Left forelimb (tissue), 1 donor: ENCODE measurements at regions not wholly inside any gene's neighbourhood (a gene's known extent, or its start where the extent isn't known, plus 50 kb on each side); places are given as distances from the start of the nearest gene placed in this dataset.

Experiments used
- DNase-seq: peaks from one replicate; pipeline ENCODE4 v3.0.0-alpha.2; 2018; ENCODE audit warnings: low spot score

DNA sequence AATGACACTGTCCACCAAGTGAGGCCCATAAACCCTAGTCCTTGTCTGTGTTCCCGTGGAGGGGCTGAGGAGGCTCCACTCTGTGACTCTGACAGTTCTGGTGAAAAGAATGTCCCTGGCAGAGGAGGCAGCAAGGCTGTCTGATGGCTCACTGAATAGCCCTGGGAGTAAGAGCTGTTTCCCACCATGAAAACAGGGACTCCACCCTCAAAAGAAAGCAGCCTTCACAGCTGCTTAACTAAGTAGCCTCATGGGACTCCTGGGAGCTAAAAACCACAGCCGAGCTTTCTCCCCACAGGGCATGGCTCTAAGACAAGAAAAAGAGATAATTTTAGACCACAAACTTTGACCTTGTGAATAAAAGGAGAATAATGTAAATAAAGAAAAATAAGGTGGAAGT is 135.1 kb upstream of the FRY start:
- DNase-seq = no peak

DNA sequence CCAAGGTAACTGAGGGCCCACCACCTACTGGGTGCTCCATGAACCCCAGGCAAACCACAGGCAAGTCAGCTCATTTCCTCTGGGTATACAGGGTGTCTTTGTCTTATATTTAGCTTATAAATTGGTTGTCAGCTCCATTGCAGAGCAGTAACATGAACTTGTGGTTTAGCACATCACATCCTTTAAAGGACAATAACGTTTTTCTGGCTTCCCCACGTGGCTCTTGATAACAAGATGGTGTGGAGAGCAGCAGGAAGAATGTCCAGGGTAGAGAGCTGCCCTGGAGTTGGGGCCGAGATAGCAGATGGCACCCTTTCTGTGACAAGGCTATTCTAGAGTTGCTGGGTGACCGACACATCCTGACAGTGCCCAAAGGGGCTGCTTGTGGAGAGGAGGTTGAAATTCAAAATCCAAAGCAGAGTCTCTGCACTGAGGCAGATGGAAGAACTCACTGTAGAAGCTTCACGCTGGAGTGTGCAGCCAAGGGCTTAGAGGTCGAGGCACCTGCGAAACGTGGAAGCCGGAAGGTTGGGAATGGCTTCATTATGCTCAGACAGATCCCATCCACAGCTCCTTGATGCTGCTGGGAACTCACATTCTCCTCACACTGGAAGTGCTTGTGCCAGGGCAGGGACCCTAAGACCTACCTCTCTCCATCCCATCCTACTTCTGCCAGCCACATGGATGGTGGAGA is 133.0 kb upstream of the FRY start:
- DNase-seq = no peak

DNA sequence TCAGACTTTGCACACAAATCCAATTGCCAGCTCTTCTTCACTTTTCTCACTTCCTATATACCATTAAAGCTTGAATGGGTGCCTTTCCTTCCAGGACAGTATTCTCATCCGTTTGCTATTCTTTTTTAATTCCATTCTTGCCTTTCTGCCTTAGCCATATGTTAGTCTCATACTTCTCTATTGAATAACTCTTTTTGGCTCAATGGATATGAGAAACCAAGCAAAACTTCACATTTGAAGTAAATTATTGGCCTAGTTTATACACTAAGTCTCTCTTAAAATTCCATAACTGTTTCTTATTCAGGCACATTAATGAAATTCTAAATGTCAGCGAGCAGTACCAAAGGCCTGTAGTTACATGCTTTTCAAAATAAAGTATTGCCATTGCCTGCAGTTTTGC is 129.6 kb upstream of the FRY start:
- DNase-seq = no peak

DNA sequence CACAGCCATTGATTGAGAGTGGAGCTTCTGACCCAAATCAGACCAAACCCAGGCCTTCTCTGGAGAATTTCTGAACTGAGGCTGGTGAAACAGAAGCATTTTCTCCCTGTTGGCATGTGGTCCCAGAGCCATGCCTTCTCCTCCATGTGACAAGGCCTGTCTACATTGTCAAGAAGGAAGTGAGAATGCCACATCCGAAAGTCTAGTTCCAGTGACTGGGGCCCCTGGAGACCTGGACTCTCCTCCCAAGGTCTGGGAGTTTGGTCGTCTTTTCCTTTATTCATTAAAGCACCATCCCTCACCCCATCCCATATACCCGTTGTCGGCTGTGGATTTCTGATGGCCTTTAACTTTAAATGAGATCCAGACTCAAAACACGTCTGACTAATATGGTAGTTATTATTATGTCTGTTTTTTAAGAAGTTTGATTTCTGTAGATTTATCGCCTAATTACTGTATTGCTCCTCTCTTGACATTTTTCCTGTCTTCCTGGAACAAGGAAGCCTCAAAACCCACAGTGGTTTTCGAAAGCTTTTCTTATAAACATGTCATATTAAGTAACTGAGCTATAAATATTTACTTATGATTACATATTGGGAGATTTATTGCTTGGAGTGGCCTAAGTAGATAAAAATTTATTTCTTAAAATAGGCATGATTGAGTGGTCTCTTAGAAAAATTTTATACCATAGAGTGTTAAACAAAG is 128.3 kb upstream of the FRY start:
- no peak for DNase-seq

DNA sequence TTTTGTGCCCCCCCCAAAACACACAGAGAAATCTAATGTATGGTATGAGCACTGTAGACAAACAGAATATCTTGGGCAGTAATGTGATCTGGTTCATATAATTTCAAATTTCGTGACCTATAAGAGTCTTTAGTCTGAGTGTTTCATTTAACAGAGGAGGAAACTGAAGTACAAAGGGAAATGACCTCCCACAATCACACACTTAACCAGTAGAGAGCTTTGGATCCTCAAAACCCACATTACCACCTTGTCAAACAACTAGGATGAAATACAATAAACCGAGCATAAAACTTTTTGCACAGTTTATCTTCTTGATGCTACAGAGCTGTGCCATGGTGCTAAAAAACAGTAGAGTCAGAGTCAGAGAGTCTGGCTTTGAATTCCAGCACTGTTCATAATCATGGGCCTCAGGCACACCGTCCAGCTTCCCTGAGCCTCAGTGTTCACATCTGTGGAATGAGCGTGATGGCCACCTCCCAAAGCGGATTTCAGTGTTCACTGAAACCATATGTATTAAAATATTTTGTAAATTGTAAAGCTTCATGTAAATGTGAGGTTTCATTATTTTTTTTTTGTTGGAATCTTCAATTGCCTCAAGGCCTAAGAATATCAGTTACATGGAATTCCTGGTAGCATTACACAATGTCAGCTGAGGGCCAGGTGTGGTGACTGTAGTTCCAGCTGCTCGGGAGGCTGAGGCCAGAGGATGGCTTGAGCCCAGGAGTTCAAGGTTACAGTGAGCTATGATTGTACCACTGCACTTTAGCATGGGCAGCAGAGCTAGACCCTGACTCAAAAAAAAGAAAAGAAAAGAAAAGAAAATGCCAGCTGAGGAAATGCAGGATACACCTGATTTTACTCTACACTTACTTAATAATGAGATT is 126.4 kb upstream of the FRY start:
- DNase-seq = no peak

DNA sequence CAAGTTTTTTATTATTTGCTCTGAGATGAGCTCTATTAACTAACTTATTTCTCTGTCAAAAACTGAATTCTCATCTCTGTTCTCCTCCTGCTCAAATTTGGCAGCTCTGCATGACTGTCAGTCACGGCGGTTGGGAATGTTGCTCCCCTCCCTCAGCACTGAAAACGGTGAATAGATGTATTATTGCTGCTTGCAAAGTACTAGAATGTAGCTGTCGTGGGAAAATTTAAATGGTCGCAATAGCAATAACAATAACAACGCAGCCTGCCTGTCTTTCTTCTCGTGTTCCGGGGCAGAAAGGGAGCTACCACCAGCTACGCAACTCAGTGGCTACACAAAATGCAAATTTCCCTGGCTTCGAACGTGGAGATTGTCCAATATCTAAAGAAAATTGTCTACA is 125.6 kb upstream of the FRY start:
- DNase-seq = no peak

DNA sequence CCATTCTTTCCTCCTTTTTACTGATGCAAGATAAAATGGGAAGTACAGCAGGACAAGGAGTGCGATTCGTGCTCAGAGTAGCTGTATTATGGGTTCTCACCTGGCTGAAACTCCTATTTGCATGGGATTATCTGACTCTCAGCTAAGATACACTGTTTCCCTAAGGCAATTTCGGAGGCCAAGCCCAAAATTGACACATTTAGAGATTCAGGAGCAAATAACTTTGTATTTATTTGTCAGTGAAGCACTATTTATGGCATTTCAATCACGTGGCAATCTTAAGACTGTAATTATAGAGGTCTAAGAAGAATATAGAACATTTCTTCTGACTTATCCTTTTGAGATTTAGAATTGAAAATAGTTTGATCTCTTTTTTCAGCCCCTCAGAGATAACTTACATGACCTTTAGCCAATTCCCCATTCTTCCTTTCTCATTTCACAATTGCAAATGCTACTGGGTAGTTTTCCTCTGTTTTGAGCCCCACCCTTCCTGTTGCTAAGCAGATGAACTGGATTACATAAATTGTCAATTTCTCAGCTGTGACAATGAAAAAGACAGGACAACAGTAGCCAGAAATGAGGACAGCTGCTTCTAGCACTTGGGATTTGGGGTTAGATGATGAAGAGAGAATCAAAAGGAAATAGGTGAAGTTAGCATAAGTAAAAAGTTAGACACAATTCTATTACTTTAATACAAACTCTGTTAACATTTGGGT is 122.7 kb upstream of the FRY start:
- no peak for DNase-seq

DNA sequence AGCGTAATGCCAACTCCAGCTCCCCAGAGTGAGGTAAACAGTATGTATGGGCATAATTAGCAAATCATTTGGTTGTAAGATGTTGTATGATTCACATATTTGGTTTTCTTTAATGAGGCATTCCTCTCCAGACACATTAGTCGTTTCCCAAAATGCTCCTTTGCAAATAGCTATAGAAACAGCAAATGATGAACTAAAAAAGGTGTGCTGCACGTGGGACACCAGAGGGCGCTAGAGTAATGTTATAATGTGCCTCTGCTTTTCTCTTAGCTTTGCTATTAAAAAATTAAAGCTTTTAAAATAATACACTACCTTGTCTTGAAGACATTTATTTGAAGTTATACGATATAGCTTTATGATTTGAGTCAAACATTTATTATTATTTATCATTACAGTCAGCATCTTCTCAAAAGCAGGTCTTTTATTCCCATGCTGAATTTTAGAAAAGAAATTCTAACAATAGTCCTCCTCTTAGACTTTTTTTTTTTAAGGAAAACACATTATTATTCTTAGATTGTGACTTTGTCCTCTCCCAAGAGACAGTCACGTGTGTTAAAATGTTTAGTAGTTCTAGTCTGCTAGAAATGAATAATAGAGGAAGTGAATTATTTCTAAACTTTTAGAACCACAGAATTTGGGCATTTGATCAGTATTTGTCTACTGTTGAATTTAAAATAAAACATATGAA is 121.6 kb upstream of the FRY start:
- no peak for DNase-seq

DNA sequence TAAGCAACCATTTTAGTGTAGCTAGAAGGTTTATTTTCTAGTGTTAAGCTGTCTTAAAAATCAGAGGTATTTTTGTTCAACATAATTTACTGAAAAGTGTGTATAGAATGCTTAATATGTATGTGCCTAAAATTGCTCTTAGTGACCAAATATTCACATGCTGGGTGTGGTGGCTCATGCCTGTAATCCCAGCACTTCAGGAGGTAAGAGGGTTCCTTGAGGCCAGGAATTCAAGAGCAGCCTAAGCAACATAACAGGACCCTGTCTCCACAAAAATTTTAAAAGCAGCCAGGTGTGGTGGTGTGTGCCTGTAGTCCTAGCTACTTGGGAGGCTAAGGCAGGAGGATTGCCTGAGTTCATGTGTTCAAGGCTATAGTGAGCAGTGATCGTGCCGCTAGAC is 120.9 kb upstream of the FRY start:
- DNase-seq = no peak

DNA sequence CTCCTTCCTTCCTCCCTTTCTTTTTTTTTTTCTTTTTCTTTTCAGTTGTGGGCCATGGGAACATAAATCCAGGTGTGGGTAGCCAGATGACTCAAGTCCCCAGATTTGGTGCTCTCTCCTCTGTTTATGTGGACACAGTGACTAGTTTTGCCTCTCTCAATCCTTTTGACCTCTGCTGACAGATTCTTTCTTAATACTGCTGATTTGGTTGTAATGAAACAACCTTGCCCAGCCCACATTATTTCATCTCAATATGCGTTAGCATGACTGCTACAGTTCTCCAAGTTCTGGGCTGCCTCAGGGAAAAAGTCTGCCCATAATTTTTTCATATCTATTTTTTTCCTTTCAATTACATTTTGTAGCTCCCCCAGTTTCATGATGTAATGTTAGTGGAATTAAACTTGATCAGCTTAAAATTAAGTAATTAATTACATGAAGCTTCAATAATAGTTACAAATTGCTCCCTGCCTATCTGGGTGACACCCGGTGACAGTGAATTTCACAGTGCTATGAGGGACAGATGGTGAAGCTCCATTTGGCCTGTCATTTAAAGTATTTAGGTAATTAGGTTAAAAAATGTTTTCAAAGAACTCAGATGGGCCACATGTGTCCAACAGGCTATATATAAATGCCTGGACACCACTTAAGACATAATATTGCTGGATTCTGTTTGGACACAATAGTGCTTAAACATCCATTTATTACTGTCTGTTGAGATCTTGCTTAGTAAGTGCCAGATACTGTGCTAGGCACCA is 118.8 kb upstream of the FRY start:
- no peak for DNase-seq

DNA sequence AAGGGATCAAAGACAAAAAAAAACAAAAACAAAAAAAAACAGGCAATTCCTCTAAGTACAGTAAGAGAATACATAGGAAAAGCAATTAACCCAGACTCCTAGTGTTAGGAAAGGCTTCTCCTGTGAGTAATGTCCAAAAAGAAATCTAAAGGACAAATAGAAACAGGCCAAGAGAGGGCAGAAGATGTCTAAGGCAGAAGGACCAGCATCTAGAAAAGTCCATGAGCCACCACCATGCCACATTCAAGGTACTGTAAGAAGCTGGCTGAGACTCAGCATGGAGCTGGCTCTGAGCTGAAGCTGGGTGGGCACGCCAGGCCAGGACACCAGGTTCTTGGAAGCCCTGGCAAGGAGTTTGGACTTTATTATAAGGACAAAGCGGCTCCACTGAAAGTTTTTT is 118.1 kb upstream of the FRY start:
- DNase-seq = no peak

DNA sequence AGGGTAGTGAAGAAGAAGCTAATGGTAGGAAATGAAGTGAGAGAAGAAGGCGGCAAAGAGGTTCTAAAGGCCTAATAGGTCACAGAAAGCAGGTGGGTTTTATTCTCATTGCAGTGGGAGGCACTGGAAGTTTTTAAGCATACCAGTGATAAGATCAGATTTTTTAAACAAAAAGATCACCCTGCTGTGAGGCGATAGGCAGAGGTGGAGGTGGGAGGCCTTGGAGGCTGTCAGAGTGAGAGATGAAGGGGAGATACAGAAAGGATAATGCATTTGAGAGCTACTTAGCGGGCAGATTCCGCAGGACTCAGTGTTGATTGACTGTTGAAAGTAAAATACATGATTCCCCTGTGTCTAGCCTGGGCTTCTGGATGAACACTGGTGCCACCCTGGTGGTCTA is 116.7 kb upstream of the FRY start:
- DNase-seq = no peak

DNA sequence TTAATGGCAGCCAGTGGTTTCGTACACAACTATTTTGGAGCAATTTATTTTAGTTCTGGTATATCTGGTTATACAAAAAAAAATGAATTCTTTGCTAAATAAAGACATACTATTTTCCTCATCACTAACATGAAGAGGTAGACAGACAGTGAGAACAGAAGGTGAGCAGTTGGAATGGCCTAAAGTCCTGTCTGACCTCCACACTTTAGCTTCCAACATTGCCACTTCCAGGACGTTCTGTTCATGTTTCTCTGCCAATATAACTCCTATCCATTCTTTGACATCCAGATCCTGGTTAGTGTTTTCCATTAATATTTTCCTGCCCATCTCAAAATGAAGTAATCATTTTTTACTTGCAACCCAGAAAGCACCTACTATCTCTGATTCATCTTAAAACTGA is 112.9 kb upstream of the FRY start:
- no peak for DNase-seq

DNA sequence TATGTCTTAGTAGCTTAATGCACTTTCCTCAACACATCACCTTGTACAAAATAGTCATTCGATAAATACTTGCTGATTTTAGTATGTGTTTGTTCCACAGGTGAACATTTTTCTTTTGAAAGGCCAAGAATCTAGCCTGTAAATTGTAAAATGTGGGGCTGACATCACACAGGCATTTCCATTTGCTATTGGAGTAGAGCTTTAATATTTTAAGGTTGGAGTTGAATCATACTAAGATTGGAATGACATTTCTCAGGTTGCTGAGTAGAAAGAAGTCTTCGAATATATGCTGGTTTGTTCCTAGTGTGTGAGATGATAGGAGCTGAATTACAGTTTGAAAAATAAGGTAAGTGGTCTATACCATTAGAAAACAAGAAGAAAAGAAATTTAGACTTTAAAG is 112.3 kb upstream of the FRY start:
- DNase-seq = no peak

DNA sequence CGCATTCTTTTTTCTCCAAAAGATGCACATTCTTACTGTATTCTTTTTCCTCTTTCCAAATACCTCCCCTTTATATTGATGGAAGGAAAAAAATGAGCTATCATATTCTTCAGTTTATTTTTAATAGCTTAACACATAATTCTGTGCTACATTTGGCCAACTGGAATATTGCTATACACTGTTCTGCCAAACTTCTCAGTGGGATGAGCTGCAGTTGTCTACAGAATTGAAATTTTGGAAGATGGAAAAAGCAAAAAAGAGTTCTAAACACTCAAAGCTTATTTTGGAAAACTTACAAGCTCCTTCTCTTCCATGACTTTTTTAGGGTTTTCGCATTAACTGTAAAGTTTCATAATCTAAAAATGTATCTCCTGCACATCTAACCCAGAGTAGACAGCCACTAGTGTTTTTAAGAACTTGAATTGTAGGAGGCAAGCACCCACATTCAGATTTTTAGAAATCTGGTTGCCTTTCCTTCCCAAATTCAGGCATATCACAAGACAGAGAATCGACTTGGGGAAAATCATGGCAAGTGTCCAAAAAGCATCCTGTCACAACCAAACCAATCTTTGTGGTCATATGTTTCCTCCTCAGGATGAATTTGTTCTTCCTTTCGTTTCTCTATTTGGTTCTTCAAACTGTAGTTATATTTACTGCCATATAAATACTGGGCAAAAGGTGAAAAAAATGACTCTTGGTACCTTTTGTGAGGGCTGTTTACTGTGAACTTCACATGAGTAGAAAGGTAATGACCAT is 111.4 kb upstream of the FRY start:
- DNase-seq = no peak

DNA sequence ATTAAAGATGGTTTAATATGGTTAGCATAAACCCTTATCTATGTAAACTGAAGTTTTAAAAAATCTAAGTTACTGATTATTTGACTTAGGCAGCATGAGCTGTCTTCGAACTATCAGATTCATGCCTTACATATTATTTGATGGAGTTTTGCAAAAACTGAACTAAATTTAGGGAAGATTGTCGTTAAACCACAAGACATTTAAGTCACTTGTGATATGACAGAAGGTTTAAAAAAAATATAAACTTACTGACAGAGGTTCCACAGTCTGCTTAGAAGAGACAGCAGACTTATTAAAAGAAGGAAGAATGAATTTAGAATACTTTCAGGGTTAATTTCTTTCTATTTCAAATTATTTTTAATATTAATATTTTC is 110.9 kb upstream of the FRY start:
- DNase-seq = no peak

DNA sequence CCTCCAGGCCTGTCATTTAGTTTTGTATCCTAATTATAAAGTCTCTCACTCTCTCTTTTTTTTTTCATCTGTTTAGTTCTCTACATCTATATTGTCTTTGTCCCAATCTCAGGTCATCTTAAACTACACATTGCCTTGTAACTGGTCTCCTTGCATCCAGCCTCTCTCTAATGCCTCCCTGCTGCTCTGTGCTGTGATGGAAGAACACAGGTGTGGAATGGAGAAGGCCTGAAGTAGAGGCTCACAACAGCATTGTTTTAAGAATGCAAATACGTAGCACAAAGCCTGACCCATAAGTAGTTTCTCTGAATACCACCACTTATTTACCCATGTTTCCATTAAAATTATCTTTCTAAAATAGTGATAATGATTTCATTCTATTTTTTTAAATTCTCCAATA is 108.8 kb upstream of the FRY start:
- no peak for DNase-seq

DNA sequence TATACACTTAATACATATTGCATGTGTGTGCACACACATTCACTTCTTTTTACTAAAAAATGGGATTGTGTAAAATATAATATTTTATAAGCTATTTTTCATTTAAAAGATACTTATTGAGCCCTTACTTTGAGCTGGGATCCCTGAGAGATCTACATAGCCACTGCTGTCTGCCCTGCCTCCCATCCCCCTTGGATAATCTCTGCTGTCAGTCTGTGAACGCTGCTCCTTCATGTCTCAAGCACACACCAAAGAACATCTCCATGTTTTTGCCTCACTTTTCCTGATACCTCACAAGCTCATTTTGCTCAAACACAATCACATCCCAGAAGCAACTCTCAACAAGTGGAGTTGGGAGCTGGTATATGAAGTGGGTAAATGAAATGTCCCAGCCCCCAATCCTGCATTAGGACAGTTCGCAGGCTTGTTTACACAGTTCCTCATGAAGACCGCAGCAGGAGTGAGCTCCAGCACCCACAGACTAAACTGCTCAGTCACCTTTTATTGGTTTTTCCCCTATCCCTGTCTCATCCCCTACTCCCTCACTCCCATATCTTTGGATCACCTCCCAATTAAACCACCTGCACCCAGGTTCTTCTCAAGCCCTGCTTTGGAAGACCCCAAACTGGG is 108.3 kb upstream of the FRY start:
- DNase-seq = no peak

DNA sequence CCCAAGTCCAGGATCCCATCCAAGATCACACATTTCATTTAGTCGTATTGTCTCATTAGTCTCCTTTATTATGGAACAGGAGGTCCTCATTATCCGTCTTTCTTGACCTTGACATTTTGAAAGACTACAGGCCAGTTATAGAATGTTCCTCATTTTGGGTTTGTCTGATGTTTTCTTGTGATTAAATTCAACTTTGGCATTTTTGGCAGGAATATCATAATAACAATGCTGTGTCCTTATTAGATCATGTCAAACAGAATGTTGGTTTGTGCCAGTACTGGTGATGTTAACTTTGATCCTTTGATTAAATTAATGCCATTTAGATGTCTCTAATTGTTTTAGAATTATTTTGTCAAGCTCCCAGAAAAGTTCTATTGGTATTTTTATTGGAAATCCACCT is 106.5 kb upstream of the FRY start:
- no peak for DNase-seq

DNA sequence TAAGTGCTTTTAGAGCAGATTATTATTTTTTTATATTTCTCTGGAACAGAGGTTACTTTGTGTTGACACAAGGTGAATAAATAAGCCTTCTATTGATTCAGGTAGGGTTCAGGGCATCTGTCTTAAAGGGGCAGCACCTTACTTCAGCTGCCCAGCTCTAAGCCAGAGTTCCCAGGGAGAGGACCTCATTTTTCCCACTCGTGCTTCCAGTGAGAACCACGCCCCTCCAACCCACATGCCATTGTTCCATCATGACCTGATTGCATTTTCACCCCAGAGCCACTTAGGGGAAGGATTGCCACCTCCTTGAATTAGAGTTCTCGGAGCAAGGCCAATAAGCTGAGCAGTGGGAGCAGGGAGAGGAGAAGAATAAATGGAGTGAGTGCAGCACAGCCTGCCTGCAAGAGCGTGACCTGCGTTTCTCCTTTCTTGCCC is 104.3 kb upstream of the FRY start:
- no peak for DNase-seq
